ENCODE measurements at regions not wholly inside any gene's neighbourhood (a gene's known extent, or its start where the extent isn't known, plus 50 kb on each side); places are given as distances from the start of the nearest gene placed in this dataset.

DNA sequence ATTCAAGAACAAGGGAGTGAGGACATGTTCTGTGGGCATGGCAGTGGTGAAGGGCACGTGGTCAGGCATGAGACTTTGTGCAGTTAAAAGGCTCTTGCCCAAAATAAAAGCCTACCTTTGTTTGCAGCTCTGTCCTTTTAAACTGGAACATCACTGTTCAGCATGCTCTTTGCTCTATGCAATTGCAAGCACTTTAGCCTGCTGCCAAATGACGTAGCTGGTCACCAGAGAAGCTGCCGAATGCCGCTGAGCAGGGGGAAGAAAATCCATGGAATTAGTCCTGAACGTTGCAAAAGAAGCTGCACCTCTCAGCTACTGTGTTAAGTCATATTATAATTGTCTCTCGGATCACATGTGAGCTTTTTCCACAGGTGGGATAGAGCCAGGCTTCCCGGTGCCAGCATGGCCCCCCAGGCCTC is 176.3 kb upstream of the DIO2 start:
- H3K9me3 ChIP-seq (ENCODE audit: control insufficient read depth, low read depth, low read length): no peaks in the 10 kb centered on the region
- H3K79me1 ChIP-seq (ENCODE audit: insufficient read depth, low read depth, low read length, poor library complexity, severe bottlenecking): no peaks in the 10 kb centered on the region
- H3K79me2 ChIP-seq (ENCODE audit: insufficient read depth, low read length): no peaks in the 10 kb centered on the region
- H2BK12ac ChIP-seq (ENCODE audit: insufficient read length, low read depth, low read length): no peak overlapping the region
- no peak overlapping the region for H3K23ac ChIP-seq (ENCODE audit: insufficient read length, low read depth, low read length)
- no peak overlapping the region for H2BK15ac ChIP-seq (ENCODE audit: low read depth, low read length)
- no peak overlapping the region for H4K8ac ChIP-seq (replicated peaks; ENCODE audit: insufficient read length, low read depth, low read length)
- no peak overlapping the region for H3K14ac ChIP-seq (ENCODE audit: insufficient read depth, low read length)
- no peak for TF ChIP-seq CTCF (conservative IDR thresholded peaks at IDR 0.05)
- no peak overlapping the region for H4K5ac ChIP-seq (ENCODE audit: insufficient read length, low read depth, low read length)
- H3K4ac ChIP-seq (ENCODE audit: low read depth, low read length): no peak overlapping the region
- H3K9ac ChIP-seq (ENCODE audit: extremely low read depth, insufficient read length, low read length): no peak overlapping the region
- no peak overlapping the region for H3K27ac ChIP-seq (ENCODE audit: insufficient read length, low read depth, low read length)
- no peak overlapping the region for H2BK120ac ChIP-seq (ENCODE audit: low read depth, low read length, poor library complexity, severe bottlenecking)
- H3K23me2 ChIP-seq (ENCODE audit: insufficient read length, low read depth, low read length, poor library complexity, severe bottlenecking): no peaks in the 10 kb centered on the region
- no peak overlapping the region for H3K56ac ChIP-seq (ENCODE audit: insufficient read length, low read depth, low read length)
- H3K4me1 ChIP-seq (ENCODE audit: insufficient read depth, low read length): peaks cover 3% of the 10 kb centered on the region; the same call in 1 of the 2 replicates
- no peaks in the 10 kb centered on the region for H3K27me3 ChIP-seq (ENCODE audit: insufficient read depth, low read length)
- no peaks in the 10 kb centered on the region for H4K20me1 ChIP-seq (ENCODE audit: control insufficient read depth, insufficient read depth, insufficient read length)
- H3K9me3 Mint-ChIP-seq: no peaks in the 10 kb centered on the region
- no peak overlapping the region for H3K4me3 Mint-ChIP-seq
- no peak overlapping the region for H3K18ac ChIP-seq (ENCODE audit: insufficient read length, low read depth, low read length)
- no peak overlapping the region for H2BK20ac ChIP-seq (ENCODE audit: low read depth, low read length, poor library complexity, severe bottlenecking)
- no peaks in the 10 kb centered on the region for H3K36me3 Mint-ChIP-seq (ENCODE audit: insufficient read depth in 1 of 3, low read depth in 3 of 3)
- H3K27ac Mint-ChIP-seq: no peak overlapping the region
- H3K4me2 ChIP-seq (ENCODE audit: insufficient read depth, insufficient read length, low read length): no peak overlapping the region
- H3K27me3 Mint-ChIP-seq (ENCODE audit: low read depth): no peaks in the 10 kb centered on the region
- no peak overlapping the region for H3T11ph ChIP-seq (ENCODE audit: low read length)
- no peak overlapping the region for H4K91ac ChIP-seq (ENCODE audit: insufficient read length, low read depth, low read length)
- no peak overlapping the region for H2BK5ac ChIP-seq (ENCODE audit: insufficient read length, low read length)
- H2AFZ ChIP-seq (ENCODE audit: low read length): no peak overlapping the region
- WGBS (ENCODE audit: extremely low coverage, insufficient read length, low lambda C conversion rate): no CpG with 5 or more reads among the region's 7 CpGs
- peaks cover 10 to 12% of the 10 kb centered on the region in 2 experiments for H3K4me1 Mint-ChIP-seq
- no peak for DNase-seq
- no peak overlapping the region for H2AK5ac ChIP-seq (ENCODE audit: insufficient read length, low read length)

Data from H9 (cell line).